T-helper 1 cell (primary cell): ENCODE measurements at regions not wholly inside any gene's neighbourhood (a gene's known extent, or its start where the extent isn't known, plus 50 kb on each side); places are given as distances from the start of the nearest gene placed in this dataset.
"Not testable (repeated sequence)": the region's sequence is repeated elsewhere in the genome, so short reads cannot be mapped to it uniquely, and the experiment has no call there.

ENCODE experiments used
- DNase-seq, 5 donors: peaks; one replicate each; pipeline ENCODE4 v3.0.0-alpha.2; 2012 to 2020

GRCh38 chr2:67571785-67572718, 174.9 kb downstream of the ETAA1 start:
- DNase-seq: no peak

GRCh38 chr2:67572721-67573435, 175.7 kb downstream of the ETAA1 start:
- DNase-seq: no peak

GRCh38 chr2:67574230-67574629, 177.1 kb downstream of the ETAA1 start:
- DNase-seq: no peak

GRCh38 chr2:67576226-67576625, 179.1 kb downstream of the ETAA1 start:
- no peak for DNase-seq

GRCh38 chr2:67576991-67577390, 179.9 kb downstream of the ETAA1 start:
- no peak for DNase-seq

- no peak for DNase-seq
Observed at GRCh38 chr2:67579216-67579615, 182.1 kb downstream of the ETAA1 start.

- no peak for DNase-seq
Observed at GRCh38 chr2:67579806-67580205, 182.7 kb downstream of the ETAA1 start.

GRCh38 chr2:67581751-67582150, 184.6 kb downstream of the ETAA1 start:
- no peak for DNase-seq

- DNase-seq: no peak
Observed at GRCh38 chr2:67583185-67583584, 186.1 kb downstream of the ETAA1 start.

GRCh38 chr2:67585400-67585799, 188.3 kb downstream of the ETAA1 start:
- DNase-seq: no peak

GRCh38 chr2:67589121-67589520, 192.0 kb downstream of the ETAA1 start:
- not testable (repeated sequence) for DNase-seq

GRCh38 chr2:67594522-67594921, 197.4 kb downstream of the ETAA1 start:
- not testable (repeated sequence) for DNase-seq

GRCh38 chr2:67596871-67597270, 199.7 kb downstream of the ETAA1 start:
- DNase-seq: no peak

- no peak for DNase-seq
Observed at GRCh38 chr2:67599561-67599960, 202.4 kb downstream of the ETAA1 start.

GRCh38 chr2:67600222-67600871, 203.2 kb downstream of the ETAA1 start:
- DNase-seq: no peak

GRCh38 chr2:67600946-67601345, 203.8 kb downstream of the ETAA1 start:
- no peak for DNase-seq

GRCh38 chr2:67604360-67604759, 207.2 kb downstream of the ETAA1 start:
- no peak for DNase-seq

- no peak for DNase-seq
Observed at GRCh38 chr2:67612576-67613042, 215.5 kb downstream of the ETAA1 start.

- no peak for DNase-seq
Observed at GRCh38 chr2:67613227-67613626, 216.1 kb downstream of the ETAA1 start.

- DNase-seq: no peak
Observed at GRCh38 chr2:67614454-67614853, 217.3 kb downstream of the ETAA1 start.

- DNase-seq: peak in 1 of 5 donors; percentile 1
Observed at GRCh38 chr2:67616749-67617148, 219.6 kb downstream of the ETAA1 start.

- no peak for DNase-seq
Observed at GRCh38 chr2:67619204-67619603, 222.1 kb downstream of the ETAA1 start.

- not testable (repeated sequence) for DNase-seq
Observed at GRCh38 chr2:67623741-67624140, 226.6 kb downstream of the ETAA1 start.
